ENCODE measurements at regions not wholly inside any gene's neighbourhood (a gene's known extent, or its start where the extent isn't known, plus 50 kb on each side); places are given as distances from the start of the nearest gene placed in this dataset.

DNA sequence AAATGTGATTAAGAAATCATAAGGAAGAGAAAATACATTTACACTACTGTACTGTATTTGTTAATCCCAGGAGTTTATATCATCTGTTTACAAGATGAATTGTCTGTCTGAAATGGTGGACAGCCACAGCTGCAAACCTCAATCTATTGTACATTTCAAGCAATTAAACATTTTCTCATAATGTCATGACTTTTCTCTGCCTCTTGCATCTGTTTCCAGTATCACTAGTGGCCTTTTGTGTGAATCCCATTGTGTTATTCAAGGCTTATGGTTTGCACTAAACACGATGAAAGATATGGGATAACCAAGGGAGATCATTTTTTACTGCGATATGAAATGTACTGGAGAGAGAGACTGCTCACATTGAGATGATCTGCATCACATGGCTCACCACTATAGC is 200.2 kb upstream of the LRRN1 start:
- no peak for DNase-seq
- TF ChIP-seq GATA1 (IDR thresholded peaks at IDR 0.05; ENCODE audit: low read depth, low read length) (no peak), POLR2A (IDR thresholded peaks at IDR 0.05; ENCODE audit: low read length) (no peak)

- TF ChIP-seq POLR2A (IDR thresholded peaks at IDR 0.05; ENCODE audit: low read length): no peak
- no peak for TF ChIP-seq GATA1 (IDR thresholded peaks at IDR 0.05; ENCODE audit: low read depth, low read length)
- no peak for DNase-seq
Observed at GRCh38 chr3:3594986-3595385, 204.2 kb upstream of the LRRN1 start.

- DNase-seq: no peak
- TF ChIP-seq POLR2A (IDR thresholded peaks at IDR 0.05; ENCODE audit: low read length) (no peak), GATA1 (IDR thresholded peaks at IDR 0.05; ENCODE audit: low read depth, low read length) (no peak)
Observed at GRCh38 chr3:3589715-3590130, 209.5 kb upstream of the LRRN1 start.

- no peak for TF ChIP-seq GATA1 (IDR thresholded peaks at IDR 0.05; ENCODE audit: low read depth, low read length)
- TF ChIP-seq POLR2A (IDR thresholded peaks at IDR 0.05; ENCODE audit: low read length): no peak
- no peak for DNase-seq
Observed at GRCh38 chr3:3587647-3587972, 211.6 kb upstream of the LRRN1 start.

DNA sequence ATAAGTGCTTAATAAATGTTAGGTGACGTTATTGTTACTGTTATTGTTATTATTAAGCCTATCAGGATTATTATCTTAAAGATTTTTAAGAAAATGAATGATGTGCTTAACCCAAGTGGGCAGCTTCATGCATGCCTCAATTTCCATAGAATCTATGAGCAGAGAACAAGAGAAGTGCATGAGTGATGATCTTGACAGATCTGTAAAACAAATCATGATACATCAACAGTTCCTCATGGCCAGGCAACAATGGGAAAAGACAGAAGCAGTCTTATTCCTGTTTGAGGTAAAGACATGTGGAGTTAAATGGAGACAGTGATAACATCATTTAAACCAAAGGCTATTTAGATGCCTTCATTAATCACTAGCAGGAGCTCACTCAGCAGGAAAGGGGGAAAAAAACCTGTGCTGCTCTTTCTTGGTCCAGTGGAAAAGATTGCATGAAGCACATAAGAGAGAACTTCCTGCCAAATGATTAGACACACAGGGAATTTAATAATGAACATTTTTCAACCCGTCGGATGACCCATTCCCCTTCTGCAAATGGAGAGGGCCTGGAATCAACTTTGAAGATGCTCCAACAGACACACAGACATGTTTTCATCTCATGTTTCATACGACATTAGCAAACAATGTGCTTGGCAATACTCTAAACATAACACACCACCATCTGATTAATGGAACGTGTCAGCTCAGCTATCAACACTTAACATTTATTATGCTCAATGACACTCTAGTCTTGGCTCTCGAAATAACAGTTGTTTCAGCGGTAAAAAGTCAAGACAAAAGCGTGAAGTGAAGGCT is 212.2 kb upstream of the LRRN1 start:
- TF ChIP-seq GATA1 (IDR thresholded peaks at IDR 0.05; ENCODE audit: low read depth, low read length) (no peak), POLR2A (IDR thresholded peaks at IDR 0.05; ENCODE audit: low read length) (no peak)
- no peak for DNase-seq

- no peak for DNase-seq
- no peak for TF ChIP-seq GATA1 (IDR thresholded peaks at IDR 0.05; ENCODE audit: low read depth, low read length)
- TF ChIP-seq POLR2A (IDR thresholded peaks at IDR 0.05; ENCODE audit: low read length): no peak
Observed at GRCh38 chr3:3586336-3586735, 212.9 kb upstream of the LRRN1 start.

GRCh38 chr3:3579658-3580057 is 219.6 kb upstream of the LRRN1 start:
- DNase-seq: no peak
- no peak for TF ChIP-seq GATA1 (IDR thresholded peaks at IDR 0.05; ENCODE audit: low read depth, low read length)
- no peak for TF ChIP-seq POLR2A (IDR thresholded peaks at IDR 0.05; ENCODE audit: low read length)

GRCh38 chr3:3578718-3579117 is 220.5 kb upstream of the LRRN1 start:
- TF ChIP-seq GATA1 (IDR thresholded peaks at IDR 0.05; ENCODE audit: low read depth, low read length) (no peak), POLR2A (IDR thresholded peaks at IDR 0.05; ENCODE audit: low read length) (no peak)
- no peak for DNase-seq

DNA sequence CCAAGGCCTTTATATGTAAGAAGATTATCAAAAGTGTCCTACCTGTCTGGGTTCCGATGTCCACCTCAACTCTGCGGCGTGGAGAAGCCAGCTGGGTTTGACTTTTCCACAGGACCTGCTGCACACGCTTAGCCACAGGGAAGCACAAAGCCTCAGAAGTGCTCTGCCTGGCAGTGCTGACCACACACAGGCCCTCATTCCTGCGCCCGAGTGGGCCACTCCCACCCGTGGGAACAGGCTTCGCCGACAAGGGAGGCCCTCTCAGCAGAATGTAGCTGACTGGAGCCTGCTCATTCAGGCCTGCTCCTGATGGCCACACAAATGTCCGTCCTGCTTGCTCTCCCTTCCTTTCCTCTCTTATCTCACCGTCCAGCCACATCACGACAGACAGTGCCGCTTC is 221.4 kb upstream of the LRRN1 start:
- no peak for DNase-seq
- TF ChIP-seq GATA1 (IDR thresholded peaks at IDR 0.05; ENCODE audit: low read depth, low read length): no peak
- no peak for TF ChIP-seq POLR2A (IDR thresholded peaks at IDR 0.05; ENCODE audit: low read length)

GRCh38 chr3:3573341-3573740 is 225.9 kb upstream of the LRRN1 start:
- no peak for DNase-seq
- no peak for TF ChIP-seq POLR2A (IDR thresholded peaks at IDR 0.05; ENCODE audit: low read length)
- no peak for TF ChIP-seq GATA1 (IDR thresholded peaks at IDR 0.05; ENCODE audit: low read depth, low read length)

DNA sequence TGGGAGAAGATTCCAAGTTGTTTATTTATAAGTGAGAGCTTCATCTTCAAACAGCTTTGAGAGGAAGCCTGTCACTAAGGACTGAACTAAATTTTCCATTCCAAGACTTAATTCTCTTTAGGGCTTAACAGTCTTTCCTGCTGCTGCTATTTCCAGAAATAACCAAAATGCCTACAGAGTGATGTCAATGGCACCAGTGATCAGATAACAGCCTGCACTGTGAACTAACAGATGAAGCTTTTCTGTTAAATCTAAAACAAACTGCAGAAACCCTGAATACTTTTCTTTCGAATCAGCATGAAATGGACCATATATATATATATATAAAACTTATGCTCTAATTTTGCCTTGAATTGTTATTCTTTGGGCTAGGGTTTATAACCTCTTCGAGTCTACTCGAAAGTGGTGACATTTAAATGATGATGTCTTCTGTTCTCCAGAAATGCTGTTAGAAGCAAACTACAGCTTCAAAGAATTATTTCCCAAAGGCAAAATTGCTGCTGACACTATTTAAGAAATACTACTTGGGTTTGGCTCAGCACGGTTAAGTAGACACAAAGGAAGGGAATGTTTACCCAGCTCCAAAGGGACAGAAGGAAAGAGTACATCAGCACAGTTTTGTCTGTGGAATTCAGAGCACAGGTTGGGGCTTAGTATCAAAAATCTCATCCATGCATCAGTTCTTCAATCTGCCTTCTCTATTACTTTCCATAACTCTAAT is 238.5 kb upstream of the LRRN1 start:
- DNase-seq: no peak
- TF ChIP-seq GATA1 (IDR thresholded peaks at IDR 0.05; ENCODE audit: low read depth, low read length) (no peak), POLR2A (IDR thresholded peaks at IDR 0.05; ENCODE audit: low read length) (no peak)

- TF ChIP-seq POLR2A (IDR thresholded peaks at IDR 0.05; ENCODE audit: low read length) (no peak), GATA1 (IDR thresholded peaks at IDR 0.05; ENCODE audit: low read depth, low read length) (no peak)
- DNase-seq: no peak
Observed at GRCh38 chr3:3559786-3560185, 239.4 kb upstream of the LRRN1 start.

DNA sequence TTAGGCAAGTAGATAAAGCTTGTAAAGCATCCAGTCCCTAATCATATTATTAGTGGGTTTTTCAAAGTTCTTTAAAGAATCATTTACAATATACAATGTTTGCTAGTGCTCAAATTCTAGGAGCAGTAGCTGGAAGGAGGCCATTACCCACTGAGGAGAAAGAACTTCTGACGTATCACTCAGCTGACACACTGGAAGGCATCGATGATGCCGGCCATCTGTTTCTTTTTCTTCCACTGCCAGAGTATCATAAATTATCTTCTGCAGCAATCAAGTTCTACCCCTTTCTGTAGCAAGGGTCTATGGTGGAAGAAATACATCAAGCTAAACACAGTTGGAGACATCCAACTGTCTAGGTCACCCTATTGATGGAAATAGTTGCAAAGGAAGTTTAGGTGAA is 243.2 kb upstream of the LRRN1 start:
- TF ChIP-seq POLR2A (IDR thresholded peaks at IDR 0.05; ENCODE audit: low read length) (no peak), GATA1 (IDR thresholded peaks at IDR 0.05; ENCODE audit: low read depth, low read length) (no peak)
- no peak for DNase-seq

DNA sequence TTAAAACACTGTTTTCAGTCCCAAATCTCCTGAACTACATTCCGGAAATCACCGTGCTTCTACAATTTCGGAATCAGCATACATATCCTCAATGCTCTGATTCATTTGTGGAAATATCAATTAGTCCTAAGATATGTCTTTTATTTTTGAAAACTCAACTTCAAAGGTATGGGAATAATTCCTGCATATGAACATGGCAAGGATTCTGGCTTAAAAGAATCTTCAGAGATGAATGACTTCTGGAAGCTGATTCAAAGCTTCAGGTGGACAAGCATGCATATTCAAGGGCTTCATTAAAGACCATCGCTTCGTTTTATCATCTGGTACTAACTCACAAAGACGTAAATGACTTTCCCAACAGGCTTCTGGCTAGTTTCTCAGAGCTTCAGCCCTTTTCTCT is 246.0 kb upstream of the LRRN1 start:
- TF ChIP-seq GATA1 (IDR thresholded peaks at IDR 0.05; ENCODE audit: low read depth, low read length): no peak
- no peak for TF ChIP-seq POLR2A (IDR thresholded peaks at IDR 0.05; ENCODE audit: low read length)
- no peak for DNase-seq

GRCh38 chr3:3552761-3553160 is 246.5 kb upstream of the LRRN1 start:
- TF ChIP-seq POLR2A (IDR thresholded peaks at IDR 0.05; ENCODE audit: low read length): no peak
- no peak for TF ChIP-seq GATA1 (IDR thresholded peaks at IDR 0.05; ENCODE audit: low read depth, low read length)
- DNase-seq: no peak
